ENCODE measurements at regions not wholly inside any gene's neighbourhood (a gene's known extent, or its start where the extent isn't known, plus 50 kb on each side); places are given as distances from the start of the nearest gene placed in this dataset.
"Not testable (repeated sequence)": the region's sequence is repeated elsewhere in the genome, so short reads cannot be mapped to it uniquely, and the experiment has no call there.

DNA sequence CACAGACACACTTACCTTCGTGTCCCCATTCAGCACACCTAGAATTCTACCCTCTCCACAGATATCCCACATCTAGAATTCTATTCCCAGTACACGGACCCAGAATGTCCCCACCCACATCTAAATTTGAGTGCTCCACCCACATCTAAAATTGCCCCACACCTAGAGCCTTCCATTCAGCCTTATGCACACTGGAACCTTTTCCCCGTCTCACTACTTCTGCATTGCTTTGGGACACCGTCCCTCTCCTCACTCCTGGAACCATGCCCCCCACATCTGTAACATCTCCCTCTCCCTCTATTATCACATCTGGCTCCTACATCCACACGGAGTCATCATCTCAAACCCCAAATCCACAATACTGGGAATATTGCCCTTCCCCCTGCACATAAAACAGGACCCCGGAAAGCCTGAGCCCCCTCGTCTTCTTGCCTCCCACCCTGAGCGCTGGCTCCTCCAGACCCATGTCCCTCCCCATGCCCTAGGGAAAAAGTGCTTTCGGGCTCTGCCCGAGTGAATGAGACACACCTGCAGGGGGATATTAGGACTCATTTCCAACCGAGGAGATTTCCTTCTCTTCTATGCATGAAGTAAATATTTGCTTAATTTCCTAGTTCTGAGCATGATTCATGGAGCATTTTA, 125.8 kb upstream of the UNC5B start:
- no peak for DNase-seq

DNA sequence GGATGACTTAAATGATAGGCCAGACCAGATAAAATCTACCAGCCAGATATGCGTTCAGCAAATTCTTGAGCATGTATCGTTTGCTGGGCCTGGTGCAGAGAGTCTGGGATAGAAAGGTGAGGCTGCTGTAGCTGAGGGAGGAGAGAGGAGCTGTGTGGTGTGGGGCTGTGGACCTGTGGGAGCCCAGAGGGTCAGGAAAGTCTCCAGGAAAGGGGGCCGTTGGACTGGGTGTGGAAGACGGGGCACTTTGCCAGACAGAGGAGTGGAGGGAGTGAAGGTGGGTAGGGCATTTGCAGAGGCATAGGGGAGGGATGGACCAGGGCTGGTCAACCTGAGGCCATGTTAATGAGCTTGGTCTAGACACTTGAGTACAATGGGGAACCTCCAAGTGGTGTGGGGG, 124.7 kb upstream of the UNC5B start:
- DNase-seq, result no peak

DNA sequence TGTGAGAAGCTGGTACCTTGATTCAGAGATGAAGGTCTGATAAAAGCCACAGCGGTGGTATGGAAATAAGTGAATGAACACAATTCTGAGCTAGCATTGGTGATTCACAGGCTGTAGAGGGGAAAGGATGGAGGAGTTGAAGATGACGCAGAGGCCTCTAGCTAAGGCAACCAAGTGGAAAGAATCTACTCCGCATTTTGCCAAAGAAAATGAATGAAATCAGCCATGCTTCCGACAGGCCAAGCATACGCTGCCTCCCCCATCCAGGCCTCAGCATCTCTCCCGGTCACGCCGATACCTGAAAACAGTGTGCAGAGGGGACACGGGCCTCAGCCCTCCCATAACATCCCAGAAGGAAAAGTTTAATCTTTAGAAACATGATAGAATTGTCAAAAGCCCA, 124.3 kb upstream of the UNC5B start:
- DNase-seq, result no peak

DNA sequence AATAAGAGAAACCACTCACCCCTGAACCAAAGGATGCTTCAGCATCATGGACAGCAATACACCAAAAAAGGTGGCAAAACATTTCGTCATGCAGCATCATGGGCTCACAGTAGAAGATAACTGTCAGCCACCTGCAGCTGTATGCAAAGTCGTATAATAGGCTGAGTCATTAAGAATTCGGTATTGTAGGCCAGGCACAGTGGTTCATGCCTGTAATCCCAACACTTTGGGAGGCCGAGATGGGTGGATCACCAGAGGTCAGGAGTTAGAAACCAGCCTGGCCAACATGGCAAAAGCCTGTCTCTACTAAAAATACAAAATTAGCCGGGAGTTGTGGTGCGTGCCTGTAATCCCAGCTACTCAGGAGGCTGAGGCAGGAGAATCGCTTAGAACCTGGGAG, 123.8 kb upstream of the UNC5B start:
- not testable (repeated sequence) for DNase-seq

DNA sequence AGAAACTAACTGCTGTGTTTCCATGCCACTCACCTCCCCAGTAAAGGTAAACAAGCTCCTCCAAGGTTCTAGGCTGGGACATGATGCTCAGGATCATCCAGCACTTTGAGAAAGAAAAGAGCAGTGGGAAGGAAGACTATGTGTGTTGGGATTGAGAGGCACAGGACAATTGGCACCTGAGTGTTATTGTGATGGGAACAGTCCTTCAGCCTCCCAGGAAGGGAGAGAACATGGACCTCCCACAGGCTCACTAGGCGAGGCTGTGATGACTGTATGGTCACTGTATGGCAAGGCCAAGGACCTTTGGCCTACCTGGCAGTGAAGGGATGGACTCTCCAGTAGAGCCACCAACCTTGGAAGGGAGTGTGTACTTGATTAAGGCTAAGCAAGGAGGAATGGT, 123.2 kb upstream of the UNC5B start:
- no peak for DNase-seq

DNA sequence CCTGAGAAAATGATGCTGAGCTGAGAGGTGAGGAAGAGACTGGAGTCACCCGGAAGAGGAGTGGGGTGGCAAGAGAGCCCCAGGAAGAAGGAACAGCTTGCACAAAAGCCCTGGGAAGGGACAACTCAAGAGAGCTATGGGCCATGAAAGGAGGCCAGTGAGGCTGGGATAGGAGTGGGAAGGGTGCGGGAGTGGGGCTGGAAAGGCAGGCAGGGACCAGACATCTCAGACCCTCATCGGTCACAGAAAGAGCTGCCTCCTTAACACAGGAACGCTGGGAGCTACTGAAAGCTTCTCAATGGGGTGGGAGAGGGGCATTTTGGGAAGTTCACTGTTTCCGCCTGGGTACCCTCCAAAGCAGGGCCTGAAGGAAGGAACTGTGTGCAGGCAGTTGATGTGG, 122.0 kb upstream of the UNC5B start:
- DNase-seq, result no peak

DNA sequence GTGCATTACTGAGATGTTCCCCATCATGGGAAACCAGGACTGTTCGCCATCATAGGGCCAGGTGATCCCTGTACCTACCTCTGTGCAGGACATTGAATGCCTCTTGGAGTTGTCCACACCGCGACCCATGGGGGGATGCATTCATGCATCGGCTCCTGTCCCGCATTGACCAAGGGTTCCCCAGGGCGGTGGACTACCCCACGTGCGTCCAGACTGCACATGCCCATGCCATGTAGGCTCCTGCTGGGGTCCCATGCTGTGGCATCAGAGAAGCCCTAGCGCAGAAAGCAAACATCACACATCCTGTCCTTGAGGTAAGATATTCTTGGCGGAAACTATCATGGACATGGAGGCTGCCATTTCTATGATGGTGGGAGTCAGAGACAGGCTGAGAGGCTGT, 121.6 kb upstream of the UNC5B start:
- no peak for DNase-seq

DNA sequence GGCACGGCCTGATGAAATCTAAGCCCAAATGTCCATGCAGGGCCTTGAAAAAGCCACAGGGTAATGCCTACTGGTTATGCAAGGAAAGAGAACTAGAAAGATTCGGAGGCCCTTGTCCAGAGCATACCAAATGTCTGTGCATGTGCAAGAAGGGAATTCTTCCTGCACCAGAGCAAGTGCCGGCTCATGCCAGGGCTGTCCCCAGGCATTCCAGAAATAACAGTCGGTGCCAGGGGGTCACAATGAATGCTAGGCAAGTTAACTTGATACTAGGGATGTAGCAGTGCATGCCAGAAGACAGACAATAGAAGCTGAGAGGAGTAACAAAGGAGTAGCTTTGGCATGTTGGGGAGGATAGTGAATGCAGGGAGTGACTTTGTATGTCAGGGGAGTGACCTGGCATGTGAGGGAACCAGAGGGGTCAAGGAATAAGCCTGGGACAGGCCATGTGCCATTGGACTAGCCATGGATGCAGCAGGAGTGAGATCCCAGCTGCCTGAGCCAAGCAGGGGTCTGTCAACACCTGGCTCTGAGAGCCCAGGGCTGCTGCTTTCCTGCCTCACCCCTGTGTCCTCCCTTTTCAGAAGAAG, 119.5 kb upstream of the UNC5B start:
- no peak for DNase-seq

DNA sequence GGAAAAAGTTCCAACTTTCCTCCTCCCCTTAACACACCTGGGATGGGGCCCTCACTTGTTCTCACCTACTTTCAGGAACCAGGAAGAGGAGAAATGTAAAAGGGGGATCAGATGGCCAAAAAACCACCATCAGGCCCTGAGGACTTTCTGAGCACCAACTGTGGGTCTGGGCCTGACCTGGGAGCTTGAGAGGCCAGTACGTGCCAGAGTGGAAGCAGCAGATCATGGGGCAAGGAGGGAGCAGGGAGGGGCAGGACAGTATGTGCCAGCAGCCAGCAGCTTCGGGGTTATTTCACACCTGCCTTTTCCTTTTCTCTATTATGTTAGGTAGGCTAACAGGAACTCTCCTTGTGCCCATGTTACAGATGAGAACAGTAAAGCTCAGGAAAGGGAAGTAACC, 118.8 kb upstream of the UNC5B start:
- no peak for DNase-seq

DNA sequence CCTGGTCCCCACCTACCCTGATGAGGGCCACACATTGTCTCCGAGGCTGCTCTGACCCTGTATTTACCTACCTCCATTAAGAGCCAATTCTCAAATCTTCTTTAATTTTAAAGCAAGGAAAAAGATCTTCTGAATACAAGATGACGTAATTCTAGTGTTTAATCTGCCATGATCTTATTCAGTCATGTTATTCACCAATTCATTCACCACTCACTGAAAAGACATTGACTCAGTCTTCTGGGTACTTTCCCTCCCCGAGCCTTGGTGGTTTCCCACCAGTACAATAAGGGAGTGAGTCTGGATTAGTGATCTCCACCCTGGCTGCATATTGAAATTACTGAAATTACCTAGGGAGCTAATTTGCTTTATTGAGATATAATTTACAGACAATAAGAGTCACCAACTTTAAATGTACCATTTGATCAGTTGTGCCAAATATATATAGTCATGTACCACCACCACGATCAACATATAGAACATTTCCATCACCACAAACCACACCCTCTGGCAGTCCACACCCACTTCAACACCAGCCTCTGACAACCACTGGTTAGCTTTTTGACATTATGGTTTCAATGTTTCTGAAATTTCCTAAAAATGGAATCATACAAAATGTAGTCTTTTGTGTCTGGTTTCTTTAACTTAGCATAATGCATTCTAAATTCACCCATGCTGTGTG, 117.5 kb upstream of the UNC5B start:
- peak; percentile 9 to 30 for DNase-seq

DNA sequence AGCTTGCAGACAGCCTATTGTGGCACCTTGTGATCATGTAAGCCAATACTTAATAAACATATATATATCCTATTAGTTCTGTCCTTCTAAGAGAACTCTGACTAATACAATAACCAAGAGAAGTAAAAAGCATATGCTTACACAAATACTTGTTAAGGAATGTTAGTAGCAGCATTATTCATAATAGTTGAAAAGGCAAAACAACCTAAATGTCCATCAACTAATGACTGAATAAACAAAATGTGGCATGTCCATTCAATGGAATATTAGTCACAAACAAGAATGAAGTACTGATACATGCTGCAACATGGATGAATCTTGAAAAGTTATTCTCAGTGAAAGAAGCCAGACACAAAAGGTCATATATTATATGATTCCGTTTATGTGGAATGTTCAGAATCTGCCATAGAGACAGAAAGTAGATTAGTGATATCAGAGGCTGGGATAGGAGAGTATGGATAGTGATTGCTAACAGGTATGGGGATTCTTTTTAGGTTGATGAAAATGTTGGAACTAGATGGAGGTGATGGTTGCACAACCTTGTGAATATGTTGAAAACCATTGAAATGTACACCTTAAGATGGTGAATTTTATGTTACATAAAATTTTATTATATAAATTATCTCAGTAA, 112.5 kb upstream of the UNC5B start:
- no peak for DNase-seq

DNA sequence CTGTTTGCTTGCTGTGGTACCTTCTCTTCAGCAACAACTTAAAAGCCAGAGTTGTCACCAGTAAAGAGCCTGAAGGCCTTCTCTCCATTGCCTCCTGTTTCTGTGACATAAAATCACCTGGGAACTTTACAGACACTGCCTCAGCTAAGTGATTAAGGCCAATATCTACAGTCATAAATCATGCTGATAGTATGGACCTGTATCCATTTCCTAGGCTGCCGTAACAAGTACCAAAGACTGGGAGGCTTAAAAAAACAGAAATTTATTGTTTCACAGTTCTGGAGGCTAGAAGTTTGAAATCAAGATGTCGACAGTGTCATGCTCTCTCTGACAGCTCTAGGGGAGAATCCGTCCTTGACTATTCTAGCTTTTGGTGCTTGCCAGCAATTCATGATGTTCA, 108.4 kb upstream of the UNC5B start:
- no peak for DNase-seq

DNA sequence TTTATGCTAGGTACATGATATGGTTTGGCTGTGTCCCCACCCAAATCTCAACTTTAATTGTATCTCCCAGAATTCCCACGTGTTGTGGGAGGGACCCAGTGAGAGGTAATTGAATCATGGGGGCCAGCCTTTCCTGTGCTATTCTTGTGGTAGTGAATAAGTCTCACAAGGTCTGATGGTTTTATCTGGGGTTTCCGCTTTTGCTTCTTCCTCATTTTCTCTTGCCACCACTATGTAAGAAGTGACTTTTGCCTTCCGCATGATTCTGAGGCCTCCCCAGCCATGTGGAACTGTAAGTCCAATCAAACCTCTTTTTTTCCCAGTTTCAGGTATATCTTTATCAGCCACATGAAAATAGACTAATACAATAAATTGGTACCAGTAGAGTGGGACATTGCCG, 106.2 kb upstream of the UNC5B start:
- not testable (repeated sequence) for DNase-seq

DNA sequence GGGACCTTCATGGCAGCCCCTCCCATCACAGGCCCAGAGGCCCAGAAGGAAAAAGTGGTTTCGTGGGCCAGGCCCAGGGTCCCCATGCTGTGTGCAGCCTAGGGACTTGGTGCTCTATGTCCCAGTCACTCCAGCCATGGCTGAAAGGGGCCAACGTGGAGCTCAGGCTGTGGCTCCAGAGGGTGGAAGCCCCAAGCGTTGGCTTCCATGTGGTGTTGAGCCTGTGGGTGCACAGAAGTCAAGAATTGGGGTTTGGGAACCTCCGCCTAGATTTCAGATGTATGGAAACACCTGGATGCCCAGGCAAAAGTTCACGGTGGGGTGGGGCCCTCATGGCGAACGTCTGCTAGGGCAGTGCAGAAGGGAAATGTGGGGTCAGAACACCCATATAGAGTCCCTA, 105.3 kb upstream of the UNC5B start:
- not testable (repeated sequence) for DNase-seq

DNA sequence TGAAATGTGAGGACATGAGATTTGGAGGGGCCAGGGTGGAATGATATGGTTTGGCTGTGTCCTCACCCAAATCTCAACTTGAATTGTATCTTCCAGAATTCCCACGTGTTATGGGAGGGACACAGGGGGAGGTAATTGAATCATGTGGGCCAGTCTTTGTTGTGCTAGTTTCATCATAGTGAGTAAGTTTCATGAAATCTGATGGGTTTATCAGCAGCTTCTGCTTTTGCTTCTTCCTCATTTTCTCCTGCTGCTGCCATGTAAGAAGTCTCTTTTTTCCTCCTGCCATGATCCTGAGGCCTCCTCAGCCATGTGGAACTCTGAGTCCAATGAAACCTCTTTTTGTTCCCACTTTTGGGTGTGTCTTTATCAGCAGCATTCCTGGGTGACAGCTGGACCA, 104.3 kb upstream of the UNC5B start:
- DNase-seq, result not testable (repeated sequence)

DNA sequence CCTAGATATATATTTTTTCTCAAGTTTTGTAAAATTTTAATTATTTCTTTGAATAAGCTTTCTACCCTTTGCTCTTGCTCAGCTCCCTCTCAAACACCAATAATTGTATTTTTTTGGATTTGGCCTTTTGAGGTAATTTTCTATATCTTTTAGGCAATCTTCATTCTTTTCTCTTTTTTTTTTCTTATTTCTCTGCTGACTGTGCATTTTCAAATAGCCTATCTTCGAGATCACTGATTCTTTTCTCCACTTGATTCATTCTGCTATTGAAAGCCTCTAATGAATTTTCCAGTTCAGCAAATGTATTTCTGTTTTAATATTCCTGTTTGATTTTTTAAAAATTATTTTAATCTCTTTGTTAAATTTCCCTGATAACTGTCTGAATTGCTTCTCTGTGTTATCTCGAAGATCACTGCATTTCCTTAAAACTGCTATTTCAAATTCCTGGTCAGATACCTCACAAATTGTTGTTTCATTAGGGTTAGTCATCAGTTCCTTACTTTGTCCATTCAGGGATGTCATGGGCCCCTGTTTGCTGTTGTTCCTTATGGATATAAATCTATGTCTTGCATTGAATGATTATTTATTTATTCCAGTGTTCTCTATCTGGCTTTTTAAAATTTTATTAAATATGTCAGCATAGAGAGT, 100.1 kb upstream of the UNC5B start:
- no peak for DNase-seq

DNA sequence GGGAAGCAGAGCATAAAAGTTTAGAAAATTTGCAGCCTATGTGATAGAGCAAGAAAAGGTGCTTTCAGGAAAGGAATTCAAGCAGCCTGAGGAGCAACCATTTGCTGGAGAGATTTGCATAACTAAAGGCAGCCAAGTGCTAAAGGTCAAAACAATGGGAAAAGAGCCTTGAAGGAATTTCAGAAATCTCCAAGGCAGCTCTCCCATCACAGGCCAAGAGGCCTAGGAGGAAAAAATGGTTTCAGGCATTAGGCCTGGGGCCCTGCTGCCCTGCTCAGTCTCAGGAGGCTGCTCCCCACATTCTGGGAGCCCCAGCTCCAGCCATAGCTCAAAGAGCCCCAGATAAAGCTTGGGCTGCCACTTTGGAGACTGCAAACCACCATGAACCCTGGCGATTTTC, 95.9 kb upstream of the UNC5B start:
- no peak for DNase-seq

DNA sequence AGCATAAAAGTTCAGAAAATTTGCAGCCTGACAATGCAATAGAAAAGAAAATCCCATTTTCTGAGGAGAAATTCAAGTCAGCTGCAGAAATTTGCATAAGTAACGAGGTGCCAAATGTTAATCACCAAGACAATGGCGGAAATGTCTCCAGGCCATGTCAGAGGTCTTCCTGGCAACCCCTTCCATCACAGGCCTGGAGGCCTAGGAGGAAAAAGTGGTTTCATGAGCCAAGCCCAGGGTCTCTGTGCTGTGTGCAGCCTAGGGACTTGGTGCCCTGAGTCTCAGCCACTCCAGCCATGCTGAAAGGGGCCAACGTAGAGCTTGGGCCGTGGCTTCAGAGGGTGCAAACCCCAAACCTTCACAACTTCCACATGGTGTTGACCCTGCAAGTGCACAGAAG, 94.8 kb upstream of the UNC5B start:
- DNase-seq, result not testable (repeated sequence)

DNA sequence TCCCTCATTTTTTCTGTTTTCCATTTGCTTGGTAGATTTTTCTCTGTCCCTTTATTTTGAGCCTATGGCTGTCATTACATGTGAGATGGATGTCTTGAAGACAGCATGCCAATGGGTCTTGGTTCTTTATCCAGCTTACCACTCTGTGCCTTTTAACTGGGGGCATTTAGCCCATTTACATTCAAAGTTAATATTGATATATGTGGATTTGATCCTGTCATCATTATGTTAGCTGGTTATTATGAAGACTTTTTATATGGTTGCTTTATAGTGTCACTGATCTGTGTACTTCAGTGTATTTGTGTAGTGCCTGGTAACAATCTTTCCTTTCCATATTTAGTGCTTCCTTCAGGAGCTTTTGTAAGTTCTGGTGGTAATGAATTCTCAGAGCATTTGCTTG, 89.3 kb upstream of the UNC5B start:
- DNase-seq, result no peak

DNA sequence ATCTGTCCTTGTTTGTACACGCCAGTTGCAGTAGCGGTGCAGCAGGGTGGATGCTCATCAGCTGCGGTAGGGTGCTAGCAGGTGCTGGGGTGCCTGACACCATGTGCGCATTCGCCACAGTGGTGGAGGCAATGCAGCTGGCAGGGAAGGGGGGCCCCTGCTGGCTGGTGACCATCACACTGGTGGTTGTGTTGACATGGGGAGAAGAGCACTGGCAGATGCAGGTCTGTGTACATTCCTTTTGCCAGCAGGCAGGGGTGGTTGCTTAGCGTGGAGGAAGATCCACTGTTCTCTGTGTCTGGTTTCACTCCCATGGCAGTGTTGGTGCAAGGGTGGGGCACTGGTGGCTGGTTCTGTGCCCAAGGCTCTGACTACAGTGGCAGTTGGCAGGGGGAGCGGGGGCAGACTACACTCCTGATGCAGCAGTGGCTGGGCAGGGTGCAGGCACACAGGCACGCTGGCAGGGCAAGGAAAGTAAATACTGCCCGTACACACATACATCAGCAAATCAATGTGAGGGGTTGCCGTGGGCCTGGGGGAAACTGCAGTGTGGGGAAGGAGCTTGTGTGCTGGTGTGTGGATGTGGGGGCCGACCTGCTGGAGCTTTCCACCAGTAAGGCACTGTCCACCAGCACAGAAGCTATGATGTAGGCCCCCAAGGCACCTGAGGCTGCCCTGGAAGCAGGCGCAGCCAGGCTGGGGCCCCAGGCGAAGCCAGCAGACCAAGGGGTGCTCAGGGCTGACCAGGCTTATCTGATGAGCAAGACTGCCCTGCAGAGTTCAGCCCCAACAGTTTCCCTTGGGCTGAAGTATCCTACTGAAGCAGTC, 87.2 kb upstream of the UNC5B start:
- no peak for DNase-seq

DNA sequence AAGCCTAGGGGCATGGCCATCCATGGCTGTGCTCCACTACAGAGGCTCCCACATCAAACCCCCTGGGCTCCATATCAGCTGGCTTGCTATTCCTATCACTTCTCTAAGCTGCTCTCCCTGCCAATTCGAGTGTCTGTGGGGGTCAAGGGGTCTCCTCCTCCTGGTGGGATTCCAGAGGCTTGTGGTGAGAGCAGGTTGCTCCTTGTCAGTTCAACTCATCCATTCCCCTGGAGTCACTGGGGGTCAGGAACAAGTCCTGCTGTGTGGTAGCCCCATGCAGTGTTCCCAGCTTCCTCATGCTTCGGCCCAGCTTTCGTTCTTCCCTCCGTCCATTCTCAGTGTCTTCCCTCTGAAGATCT, 86.6 kb upstream of the UNC5B start:
- DNase-seq, result no peak

DNA sequence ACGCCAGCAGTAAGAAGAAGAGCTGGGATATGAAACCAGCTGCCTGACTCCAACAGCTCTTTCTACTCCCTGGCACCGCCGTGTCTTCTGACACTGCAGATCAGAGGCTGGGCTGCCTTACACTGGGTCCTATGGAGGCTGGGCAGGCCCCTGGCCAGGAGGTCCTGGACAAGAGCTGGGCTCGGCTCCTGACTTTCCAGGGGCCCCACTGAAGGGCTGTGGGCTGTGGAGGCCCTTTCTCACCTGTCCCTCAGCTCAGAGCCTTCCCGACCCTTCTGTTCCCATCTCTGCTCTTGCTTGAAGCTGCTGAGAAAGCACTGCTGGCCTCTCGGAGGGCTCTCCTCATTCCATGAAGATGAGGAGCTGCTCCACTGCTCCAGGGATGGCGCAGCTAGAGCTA, 85.9 kb upstream of the UNC5B start:
- no peak for DNase-seq

DNA sequence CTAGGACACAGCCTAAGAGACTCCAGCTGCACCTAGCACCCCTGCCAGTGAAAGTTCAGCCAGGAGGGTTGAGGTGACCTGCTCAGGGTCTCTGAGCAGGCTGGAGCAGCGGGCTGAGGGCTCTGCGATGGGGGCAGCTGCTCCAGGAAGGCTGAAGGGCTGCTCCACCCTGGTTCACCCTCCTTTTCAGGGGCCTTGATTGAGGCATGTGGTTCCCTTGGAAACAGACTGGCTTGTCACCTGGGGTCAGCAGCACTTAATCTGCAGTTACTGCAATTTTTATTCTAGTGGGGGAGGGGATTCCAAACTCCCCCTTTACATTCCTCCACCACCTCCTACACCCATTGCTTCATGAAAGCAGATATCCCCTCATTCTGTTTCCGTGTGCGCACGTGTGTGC, 85.3 kb upstream of the UNC5B start:
- DNase-seq, result no peak

Measured in activated CD4-positive, alpha-beta T cell treated with anti-CD3 and anti-CD28 coated beads, Interleukin-2, amount 50 U/mL, for 48 hours (primary cell).